ENCODE measurements at regions not wholly inside any gene's neighbourhood (a gene's known extent, or its start where the extent isn't known, plus 50 kb on each side); places are given as distances from the start of the nearest gene placed in this dataset.

GRCh38 chr12:42846782-42847181, 257.2 kb upstream of the PRICKLE1 start:
- TF ChIP-seq SP1 (CRISPR knock-in tag; conservative IDR thresholded peaks at IDR 0.05) (no peak), FOXP1 (CRISPR knock-in tag; IDR thresholded peaks at IDR 0.05; ENCODE audit: borderline replicate concordance) (no peak), FOXJ3 (CRISPR knock-in tag; IDR thresholded peaks at IDR 0.05; ENCODE audit: borderline replicate concordance) (no peak), CTCF (IDR thresholded peaks at IDR 0.05) (no peak), MYBL2 (CRISPR knock-in tag; IDR thresholded peaks at IDR 0.05) (no peak), USF2 (CRISPR knock-in tag; IDR thresholded peaks at IDR 0.05) (no peak), CBFB (CRISPR knock-in tag; IDR thresholded peaks at IDR 0.05; ENCODE audit: low read depth) (no peak)

Measured in WTC11 (cell line).